ENCODE measurements at regions not wholly inside any gene's neighbourhood (a gene's known extent, or its start where the extent isn't known, plus 50 kb on each side); places are given as distances from the start of the nearest gene placed in this dataset.
"Not testable (repeated sequence)": the region's sequence is repeated elsewhere in the genome, so short reads cannot be mapped to it uniquely, and the experiment has no call there.

DNA sequence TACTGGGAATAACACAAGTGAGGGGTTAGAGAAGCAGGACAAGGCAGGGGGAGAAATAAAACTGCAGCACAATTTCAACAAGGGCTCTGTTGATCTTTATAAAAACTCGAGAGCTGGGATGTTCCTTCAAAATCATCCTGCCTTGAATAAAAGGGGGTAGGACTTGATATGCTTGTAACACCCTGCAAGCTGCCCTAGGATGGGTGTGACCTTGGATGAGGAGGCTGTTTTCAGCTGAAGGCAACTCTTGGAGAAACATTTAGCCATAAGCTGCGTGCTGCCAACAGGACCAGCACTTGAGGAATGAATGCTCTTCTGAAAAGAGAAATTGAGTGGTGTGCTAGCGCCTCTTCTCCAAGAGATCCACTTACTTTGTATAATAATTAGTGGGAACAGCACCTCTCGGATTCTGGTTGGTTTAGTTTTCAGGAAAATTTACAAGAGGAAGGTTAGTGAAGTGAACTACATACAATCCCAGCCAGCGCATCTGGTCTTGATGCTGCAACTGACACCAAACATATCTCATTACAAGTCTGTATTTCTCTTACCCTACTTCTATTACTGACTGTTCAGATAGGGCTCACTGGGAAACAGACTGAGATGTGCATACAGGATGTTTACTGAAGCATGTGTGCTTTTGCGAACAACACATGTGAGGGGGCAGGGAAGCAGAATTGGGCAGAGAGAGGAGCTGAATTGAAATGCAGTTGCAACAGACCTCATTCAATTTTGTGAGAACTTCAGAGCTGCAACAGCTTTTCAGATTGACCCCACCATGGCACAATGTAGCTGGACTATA is 643.0 kb upstream of the GOLIM4 start:
- no peak for DNase-seq

DNA sequence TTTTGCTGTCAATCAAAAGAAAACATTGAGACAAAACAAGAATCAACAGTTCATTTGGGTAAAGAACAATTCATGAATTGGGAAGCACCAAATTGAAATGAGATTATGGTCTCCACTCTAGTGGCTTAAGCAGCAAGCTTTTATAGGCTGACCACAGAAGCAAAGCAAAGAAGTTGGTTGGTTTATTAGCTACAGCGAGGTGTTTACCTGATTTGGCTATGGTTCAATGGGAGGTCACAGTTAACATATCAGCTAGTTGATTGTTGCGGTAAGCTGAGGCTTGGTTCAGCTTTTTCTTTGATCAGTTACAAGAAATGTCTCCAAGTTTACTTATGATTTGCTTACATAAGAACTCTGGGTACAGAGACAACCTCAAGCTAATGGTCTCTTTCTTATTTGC is 640.5 kb upstream of the GOLIM4 start:
- no peak for DNase-seq

DNA sequence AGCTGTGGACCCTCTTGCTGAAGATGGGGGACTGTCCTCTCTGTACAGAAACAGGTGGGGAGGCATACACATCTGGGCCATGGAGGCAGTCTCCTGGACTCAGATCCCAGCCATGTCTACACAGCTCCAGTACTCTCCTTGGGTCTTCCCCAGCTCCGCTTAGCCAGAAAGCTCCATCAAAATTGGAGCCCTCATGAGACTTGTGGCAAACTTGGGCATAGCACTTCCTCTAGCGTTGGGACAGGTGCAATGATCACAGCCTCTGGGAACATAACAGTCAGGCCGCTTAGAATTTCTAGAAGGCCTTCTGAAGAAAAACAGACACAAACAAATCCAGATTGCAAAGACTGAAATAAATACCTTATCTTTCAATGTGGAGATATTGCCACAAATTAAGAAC is 634.3 kb upstream of the GOLIM4 start:
- DNase-seq = no peak

DNA sequence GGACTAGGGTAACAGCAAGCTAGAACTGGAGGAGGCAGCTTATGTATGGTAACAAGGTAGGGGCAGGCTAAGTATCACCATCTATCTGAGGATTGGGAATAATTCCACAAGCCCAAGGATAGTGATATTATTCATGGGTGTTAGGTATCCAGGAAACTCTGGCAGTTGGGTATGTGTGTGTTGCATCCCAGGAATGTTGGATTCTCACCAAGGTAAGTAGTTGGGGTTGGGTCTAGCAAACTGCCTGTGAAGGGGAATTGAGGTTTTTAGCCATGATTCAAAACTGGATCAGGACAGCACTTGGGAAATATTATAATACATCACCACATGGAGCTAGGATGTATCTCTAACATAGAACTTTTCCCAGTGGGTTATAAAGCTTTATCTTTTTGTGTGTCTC is 626.4 kb upstream of the GOLIM4 start:
- no peak for DNase-seq

DNA sequence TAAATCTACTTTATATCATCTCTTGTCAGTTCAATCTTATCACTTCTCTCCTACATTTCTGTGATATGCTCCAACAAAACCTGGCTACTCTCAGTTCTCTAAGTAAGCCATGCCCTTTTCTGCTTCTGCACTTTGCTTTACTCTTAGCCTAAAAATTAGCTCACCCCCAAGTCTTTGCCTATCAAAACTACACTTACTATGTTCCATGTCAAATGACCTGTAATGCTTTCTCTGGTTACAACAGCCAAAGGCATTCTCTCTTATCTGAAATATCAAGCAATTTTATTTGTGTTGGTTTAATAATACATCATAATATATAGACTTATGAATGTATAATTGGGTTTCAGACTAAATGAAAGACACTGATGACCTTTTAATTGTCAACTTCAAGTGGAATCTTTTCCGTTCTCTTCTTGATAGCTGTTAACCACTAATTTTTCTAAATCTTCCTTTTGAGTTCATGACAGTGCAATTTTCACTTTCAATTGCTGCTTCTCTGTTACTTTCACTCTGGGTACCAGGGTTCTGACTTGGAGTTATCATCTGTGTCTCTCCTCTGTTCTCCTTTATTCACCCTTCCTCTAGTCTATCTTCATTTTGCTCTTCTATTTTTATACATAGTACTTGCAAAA is 619.0 kb upstream of the GOLIM4 start:
- no peak for DNase-seq

- DNase-seq = no peak
These were observed 613.3 kb upstream of the GOLIM4 start for GRCh38 chr3:168709073-168709472.

DNA sequence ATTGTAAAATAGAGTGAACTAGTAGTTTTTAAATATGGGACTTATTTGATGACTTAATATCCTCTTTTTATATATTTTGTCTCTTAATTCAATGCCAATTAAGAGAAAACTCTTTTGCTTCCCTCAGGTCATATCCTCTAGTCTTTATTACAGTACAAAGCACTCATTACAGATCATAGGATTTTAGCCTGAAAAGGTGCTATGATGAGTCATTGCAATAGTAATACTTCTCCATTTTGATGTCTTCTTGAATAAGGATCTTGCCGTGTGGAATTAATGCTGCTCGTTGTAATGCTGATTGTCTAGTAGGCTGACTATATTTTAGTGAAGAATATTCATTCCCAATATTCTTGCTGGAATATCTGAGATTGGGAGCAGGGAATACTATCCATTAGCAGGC is 612.2 kb upstream of the GOLIM4 start:
- DNase-seq = no peak

DNA sequence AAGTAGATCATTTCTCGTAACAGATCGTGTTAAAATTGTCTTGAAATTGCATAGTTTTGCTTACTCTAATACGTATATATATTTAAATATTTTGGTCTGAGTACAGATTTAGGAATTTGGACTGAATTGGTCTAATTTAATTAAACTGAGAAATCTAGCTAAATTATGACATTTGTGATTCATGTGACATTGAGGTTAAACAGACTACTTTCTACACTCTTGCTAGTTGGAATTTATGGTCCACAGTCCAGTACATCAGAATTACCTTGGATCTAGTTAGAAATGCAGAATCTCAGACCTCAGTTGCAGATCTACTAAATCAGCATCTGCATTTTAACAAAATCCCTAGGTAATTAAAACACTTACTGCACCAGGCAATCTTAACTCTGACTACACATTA is 609.7 kb upstream of the GOLIM4 start:
- no peak for DNase-seq

DNA sequence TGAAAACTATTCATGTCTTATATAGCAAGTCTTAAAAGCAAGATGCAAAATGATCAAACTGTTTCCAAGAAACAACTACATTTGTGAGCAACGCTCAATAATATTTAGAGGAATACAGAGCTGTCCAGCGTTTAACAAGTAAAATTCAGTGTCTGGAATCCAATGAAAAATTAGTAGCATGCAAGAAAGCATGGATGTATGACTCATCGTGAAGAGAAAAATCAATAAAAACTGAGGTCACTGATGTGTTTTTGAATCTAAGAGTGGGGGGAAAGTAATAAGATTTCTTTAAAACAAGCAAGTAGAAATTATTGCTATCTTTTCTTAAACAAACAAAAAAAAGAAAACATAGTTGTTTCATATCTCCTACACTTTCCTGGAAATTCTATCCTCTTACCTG is 600.3 kb upstream of the GOLIM4 start:
- DNase-seq = no peak

- no peak for DNase-seq
These were observed 598.1 kb upstream of the GOLIM4 start for GRCh38 chr3:168693870-168694269.

DNA sequence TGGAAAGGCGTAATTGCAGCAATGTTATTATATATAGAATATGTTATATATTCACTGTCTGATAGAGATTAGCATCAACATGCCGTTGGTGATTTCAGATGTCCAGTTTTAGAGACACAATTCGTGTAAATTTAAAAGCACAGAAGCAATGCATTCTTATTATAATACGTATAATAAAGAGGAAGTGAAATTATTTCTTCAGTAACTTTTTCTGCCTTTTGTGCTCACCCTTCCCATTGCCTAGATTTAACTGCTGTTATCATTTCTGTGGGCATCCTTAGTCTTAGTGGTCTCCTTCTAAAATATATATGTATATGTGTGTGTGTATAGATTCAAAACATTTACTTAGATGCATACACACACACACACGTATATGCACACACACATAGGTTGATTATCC is 592.5 kb upstream of the GOLIM4 start:
- no peak for DNase-seq

DNA sequence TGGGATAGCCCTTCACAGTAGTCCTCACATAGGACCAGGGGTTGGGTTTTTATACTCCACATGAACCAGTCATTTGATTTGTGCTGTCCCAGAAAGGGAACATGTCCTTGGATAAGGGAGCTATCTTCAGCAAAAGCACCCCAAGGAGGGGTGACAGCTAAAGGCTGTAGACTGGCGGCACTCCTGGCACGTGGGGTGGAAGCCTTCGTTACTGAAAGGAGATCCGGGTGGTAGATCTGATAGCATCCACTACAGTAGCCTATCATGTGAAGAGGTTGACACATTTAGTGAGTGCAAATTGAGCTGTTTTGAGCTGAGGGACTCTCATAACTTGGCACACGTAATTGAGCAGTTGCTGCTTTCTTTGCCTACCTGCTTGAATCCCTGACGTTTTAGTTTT is 588.8 kb upstream of the GOLIM4 start:
- DNase-seq = no peak

DNA sequence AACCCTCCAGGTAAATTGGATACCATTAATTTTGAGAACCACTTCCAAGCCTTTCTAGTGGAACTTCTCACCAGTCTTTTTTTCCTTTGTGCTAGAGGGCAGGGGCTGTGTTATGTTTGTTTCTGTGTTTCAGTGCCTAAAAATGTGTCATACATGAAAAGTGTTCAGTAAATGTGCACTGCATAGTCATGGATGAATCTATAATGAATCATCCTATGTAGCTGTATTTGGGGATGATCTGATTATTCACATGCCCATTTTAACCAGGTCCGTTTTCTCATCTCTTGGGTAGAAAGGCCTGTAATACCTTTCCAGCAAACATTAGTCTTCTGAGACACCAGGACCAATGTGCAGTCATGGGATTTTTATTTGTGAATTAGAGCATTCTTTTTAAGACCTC is 583.0 kb upstream of the GOLIM4 start:
- no peak for DNase-seq

DNA sequence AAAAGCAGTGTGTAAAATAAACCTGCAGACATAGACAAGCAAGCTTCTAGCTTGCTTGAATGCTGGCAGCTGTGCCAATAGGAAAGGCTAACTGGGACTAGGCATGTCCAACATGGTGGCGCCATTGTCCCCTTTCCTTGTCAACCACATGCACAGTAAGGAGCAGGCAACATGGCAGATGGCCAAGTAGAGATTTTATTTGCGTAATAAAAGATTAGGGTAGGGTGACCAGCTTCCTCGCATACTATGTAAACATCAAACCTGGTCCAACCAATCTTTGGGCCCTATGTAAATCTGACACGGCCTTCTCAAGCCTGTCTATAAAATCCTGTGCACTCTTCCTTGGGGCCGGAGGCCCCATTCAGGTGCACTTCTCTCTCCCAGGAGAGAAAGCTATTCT is 575.4 kb upstream of the GOLIM4 start:
- no peak for DNase-seq

GRCh38 chr3:168660879-168661657 is 565.3 kb upstream of the GOLIM4 start:
- not testable (repeated sequence) for DNase-seq

DNA sequence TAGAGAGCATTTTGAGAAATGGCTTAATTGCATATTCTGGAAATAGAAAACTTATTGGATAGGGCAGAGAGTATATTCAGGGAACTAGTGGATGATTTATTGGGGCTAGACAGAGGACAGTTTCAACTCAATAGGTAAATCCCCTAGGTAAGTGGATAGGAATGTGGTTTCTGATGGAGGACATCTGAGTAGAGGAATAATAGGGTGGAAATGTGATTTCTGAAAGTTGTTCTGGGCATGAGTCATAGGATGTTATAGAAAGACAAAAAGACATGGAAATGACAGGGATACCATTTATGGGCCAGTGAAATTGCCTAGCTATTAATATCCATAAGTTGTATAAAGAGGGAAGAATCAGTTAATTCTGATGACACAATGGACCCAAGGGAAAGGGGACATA is 563.3 kb upstream of the GOLIM4 start:
- DNase-seq = no peak

- DNase-seq = no peak
These were observed 559.9 kb upstream of the GOLIM4 start for GRCh38 chr3:168655611-168656010.

- DNase-seq = no peak
These were observed 559.0 kb upstream of the GOLIM4 start for GRCh38 chr3:168654700-168655099.

DNA sequence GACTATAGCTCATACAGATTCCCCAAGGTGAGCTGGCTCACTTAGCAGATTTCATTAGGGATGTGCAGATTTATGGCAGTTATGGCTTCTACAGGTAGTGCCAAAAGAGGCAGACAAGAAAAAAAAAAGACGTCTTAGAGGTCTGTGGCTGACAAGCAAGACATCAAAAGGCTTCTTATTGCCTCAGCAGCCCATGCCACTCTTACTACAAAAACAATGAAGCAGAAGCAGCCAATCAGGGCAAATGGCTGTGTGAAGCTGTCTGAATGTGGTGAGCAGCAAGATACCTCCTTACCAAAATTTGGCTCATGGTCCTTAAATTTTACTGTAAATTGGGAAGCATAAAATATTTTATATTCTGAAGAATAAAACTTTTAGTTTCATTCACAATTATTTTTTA is 557.5 kb upstream of the GOLIM4 start:
- DNase-seq = no peak

GRCh38 chr3:168648321-168648720 is 552.6 kb upstream of the GOLIM4 start:
- DNase-seq = no peak

DNA sequence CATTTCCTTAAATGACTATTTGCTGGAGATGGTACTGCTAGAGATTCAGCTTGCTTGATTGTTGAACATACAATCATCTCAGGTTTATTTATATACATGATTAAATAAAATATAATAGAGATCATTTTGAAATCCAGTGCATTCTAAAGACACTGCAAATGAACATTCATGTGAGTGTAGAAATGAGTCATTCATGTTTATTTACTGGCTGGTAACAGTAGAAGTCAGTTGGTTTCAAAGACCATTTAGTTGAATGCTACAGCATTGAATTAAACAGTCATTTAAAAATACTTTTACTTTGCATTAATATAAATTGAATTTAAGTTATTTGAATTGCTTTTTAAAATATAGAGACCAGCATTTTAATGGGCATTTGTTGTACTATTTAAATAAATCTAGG is 551.9 kb upstream of the GOLIM4 start:
- DNase-seq = no peak

- DNase-seq = no peak
These were observed 549.5 kb upstream of the GOLIM4 start for GRCh38 chr3:168645180-168645579.

- DNase-seq = no peak
These were observed 532.8 kb upstream of the GOLIM4 start for GRCh38 chr3:168628549-168628948.

DNA sequence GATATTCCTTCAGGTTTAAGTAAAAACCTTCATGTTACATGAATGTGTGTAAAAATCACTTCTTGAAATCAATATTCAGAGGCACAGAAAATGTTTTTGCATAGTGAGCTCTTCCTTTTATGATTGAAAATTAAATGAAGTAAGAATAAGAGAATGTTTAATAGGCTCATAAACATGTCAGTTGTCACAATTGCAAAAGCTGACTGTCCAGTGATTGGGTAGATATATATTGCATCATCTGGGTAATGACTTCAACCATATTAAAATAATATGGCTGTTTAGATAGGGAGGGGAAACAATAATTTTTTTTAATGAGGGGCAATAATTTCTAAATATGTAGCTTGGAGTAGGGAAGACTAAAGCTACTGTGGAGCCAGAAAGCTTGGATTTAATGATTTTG is 529.8 kb upstream of the GOLIM4 start:
- DNase-seq = no peak

Measured in DMS 273 treated with DMSO at 0.1 percent for 48 hours (cell line).